HepG2 (cell line): ENCODE measurements at regions not wholly inside any gene's neighbourhood (a gene's known extent, or its start where the extent isn't known, plus 50 kb on each side); places are given as distances from the start of the nearest gene placed in this dataset.

Experiments
- CBX2 ChIP-seq, 2 experiments: fragments of 200-600 bp in 1 of 2; sonication (generic); formaldehyde crosslinking in 1 of 2; IDR thresholded peaks; 2 replicates each; pipeline versions ENCODE4 v1.7.0 to v1.8.1; 2018 to 2022; ENCODE audit warnings: low read depth in 2 of 2, low read length in 1 of 2, mild to moderate bottlenecking in 1 of 2, missing genetic modification reagents in 1 of 2
- CHD2 ChIP-seq: IDR thresholded peaks from 2 replicates; pipeline ENCODE4 v1.6.1; 2011; ENCODE audit warnings: low read depth, low read length, improper control_type of control experiment
- CTCF ChIP-seq: sonication (generic); formaldehyde crosslinking; IDR thresholded peaks from 2 replicates; pipeline ENCODE4 v1.5.0; 2020; ENCODE audit warnings: mild to moderate bottlenecking, missing genetic modification reagents, moderate library complexity
- MTA1 ChIP-seq: sonication (generic); formaldehyde crosslinking; IDR thresholded peaks from 2 replicates; pipeline ENCODE4 v1.4.0; 2020; ENCODE audit warnings: missing genetic modification reagents, mild to moderate bottlenecking, borderline replicate concordance
- ZBTB1 ChIP-seq: sonication (generic); formaldehyde crosslinking; IDR thresholded peaks from 2 replicates; pipeline ENCODE4 v1.4.0; 2020; ENCODE audit warnings: missing genetic modification reagents, borderline replicate concordance
- ZBTB34 ChIP-seq: sonication (generic); formaldehyde crosslinking; IDR thresholded peaks from 2 replicates; pipeline ENCODE4 v1.8.0; 2022; ENCODE audit warnings: mild to moderate bottlenecking, missing genetic modification reagents
- ZBTB4 ChIP-seq: sonication (generic); formaldehyde crosslinking; IDR thresholded peaks from 2 replicates; pipeline ENCODE4 v1.4.0; 2020; ENCODE audit warnings: missing genetic modification reagents, mild to moderate bottlenecking, borderline replicate concordance
- ZMYM2 ChIP-seq: sonication (generic); formaldehyde crosslinking; IDR thresholded peaks from 2 replicates; pipeline ENCODE4 v1.8.0; 2022; ENCODE audit warnings: mild to moderate bottlenecking, missing genetic modification reagents
- ZSCAN22 ChIP-seq: sonication (generic); formaldehyde crosslinking; IDR thresholded peaks from 2 replicates; pipeline ENCODE4 v1.4.0; 2020; ENCODE audit warnings: mild to moderate bottlenecking, missing genetic modification reagents

- TF ChIP-seq CHD2 = no peak
- TF ChIP-seq ZMYM2 = no peak
- no peak for TF ChIP-seq ZBTB4 (CRISPR knock-in tag)
- TF ChIP-seq ZSCAN22 = no peak
- no peak for TF ChIP-seq CTCF (CRISPR knock-in tag)
- no peak for TF ChIP-seq ZBTB1 (CRISPR knock-in tag)
- TF ChIP-seq CBX2 (IDR thresholded peaks at IDR 0.05; ENCODE audit: low read depth, low read length) = no peak
- TF ChIP-seq CBX2 (CRISPR knock-in tag; IDR thresholded peaks at IDR 0.05; ENCODE audit: low read depth) = no peak
- no peak for TF ChIP-seq ZBTB34
- TF ChIP-seq MTA1 = no peak
Observed at GRCh38 chr4:4714331-4714730, 145.1 kb upstream of the MSX1 start.
